ENCODE measurements at regions not wholly inside any gene's neighbourhood (a gene's known extent, or its start where the extent isn't known, plus 50 kb on each side); places are given as distances from the start of the nearest gene placed in this dataset.

- TF ChIP-seq CTCF (IDR thresholded peaks at IDR 0.05; ENCODE audit: borderline replicate concordance, extremely low read depth, insufficient read depth) = no peak
- no peaks in the 10 kb centered on the region for H3K9me3 ChIP-seq (ENCODE audit: control insufficient read depth in 2 of 3, insufficient read depth in 1 of 3, low read length in 3 of 3)
- FAIRE-seq = no peak
- H3K9ac ChIP-seq (ENCODE audit: low read length in 3 of 3) = no peak overlapping the region
- no peaks in the 10 kb centered on the region for H3K36me3 ChIP-seq (ENCODE audit: control insufficient read depth in 2 of 3, insufficient read depth in 3 of 3, low read length in 3 of 3)
- no peak overlapping the region for H3K4me3 ChIP-seq (ENCODE audit: low read length in 3 of 3)
- H3K27me3 ChIP-seq (ENCODE audit: control insufficient read depth, insufficient read depth, low read length) = no peaks in the 10 kb centered on the region
- intact Hi-C loops (cut with DNase I) = no loop called here
- H3K27ac ChIP-seq (ENCODE audit: low read depth in 2 of 2, low read length in 2 of 2) = no peak overlapping the region
- no peak for DNase-seq
- H3K4me1 ChIP-seq (ENCODE audit: control insufficient read depth in 2 of 3, insufficient read depth in 2 of 3, low read depth in 1 of 3, low read length in 3 of 3) = no peaks in the 10 kb centered on the region
Measured at GRCh38 chr2:172244419-172245130, 141.9 kb upstream of the DLX2 start.

- no peaks in the 10 kb centered on the region for H3K9me3 ChIP-seq (ENCODE audit: control insufficient read depth in 2 of 3, insufficient read depth in 1 of 3, low read length in 3 of 3)
- no peaks in the 10 kb centered on the region for H3K36me3 ChIP-seq (ENCODE audit: control insufficient read depth in 2 of 3, insufficient read depth in 3 of 3, low read length in 3 of 3)
- no peak overlapping the region for H3K27ac ChIP-seq (ENCODE audit: low read depth in 2 of 2, low read length in 2 of 2)
- H3K4me3 ChIP-seq (ENCODE audit: low read length in 3 of 3) = no peak overlapping the region
- no peak for TF ChIP-seq CTCF (IDR thresholded peaks at IDR 0.05; ENCODE audit: borderline replicate concordance, extremely low read depth, insufficient read depth)
- no peak overlapping the region for H3K9ac ChIP-seq (ENCODE audit: low read length in 3 of 3)
- peaks cover 0 to 2% (median 0%) of the 10 kb centered on the region in 3 donors for H3K4me1 ChIP-seq (ENCODE audit: control insufficient read depth in 2 of 3, insufficient read depth in 2 of 3, low read depth in 1 of 3, low read length in 3 of 3)
- FAIRE-seq (no peak), DNase-seq (no peak)
- H3K27me3 ChIP-seq (ENCODE audit: control insufficient read depth, insufficient read depth, low read length) = no peaks in the 10 kb centered on the region
- intact Hi-C loops (cut with DNase I) = no loop called here
Measured at GRCh38 chr2:172246649-172247048, 143.9 kb upstream of the DLX2 start.

GRCh38 chr2:172247203-172247602, 144.5 kb upstream of the DLX2 start:
- intact Hi-C loops (cut with DNase I) = no loop called here
- DNase-seq = no peak
- H3K4me3 ChIP-seq (ENCODE audit: low read length in 3 of 3) = no peak overlapping the region
- H3K4me1 ChIP-seq (ENCODE audit: control insufficient read depth in 2 of 3, insufficient read depth in 2 of 3, low read depth in 1 of 3, low read length in 3 of 3) = peaks cover 0 to 4% (median 0%) of the 10 kb centered on the region in 3 donors
- TF ChIP-seq CTCF (IDR thresholded peaks at IDR 0.05; ENCODE audit: borderline replicate concordance, extremely low read depth, insufficient read depth) = no peak
- no peak overlapping the region for H3K27ac ChIP-seq (ENCODE audit: low read depth in 2 of 2, low read length in 2 of 2)
- FAIRE-seq = no peak
- no peaks in the 10 kb centered on the region for H3K9me3 ChIP-seq (ENCODE audit: control insufficient read depth in 2 of 3, insufficient read depth in 1 of 3, low read length in 3 of 3)
- no peak overlapping the region for H3K9ac ChIP-seq (ENCODE audit: low read length in 3 of 3)
- H3K36me3 ChIP-seq (ENCODE audit: control insufficient read depth in 2 of 3, insufficient read depth in 3 of 3, low read length in 3 of 3) = no peaks in the 10 kb centered on the region
- H3K27me3 ChIP-seq (ENCODE audit: control insufficient read depth, insufficient read depth, low read length) = no peaks in the 10 kb centered on the region

- DNase-seq (no peak), FAIRE-seq (no peak)
- Histone ChIP-seq H3K9me3 (ENCODE audit: control insufficient read depth in 2 of 3, insufficient read depth in 1 of 3, low read length in 3 of 3) (no peaks in the 10 kb centered on the region), H3K36me3 (ENCODE audit: control insufficient read depth in 2 of 3, insufficient read depth in 3 of 3, low read length in 3 of 3) (no peaks in the 10 kb centered on the region), H3K4me1 (ENCODE audit: control insufficient read depth in 2 of 3, insufficient read depth in 2 of 3, low read depth in 1 of 3, low read length in 3 of 3) (peaks cover 0 to 4% (median 0%) of the 10 kb centered on the region in 3 donors), H3K4me3 (ENCODE audit: low read length in 3 of 3) (no peak overlapping the region), H3K9ac (ENCODE audit: low read length in 3 of 3) (no peak overlapping the region), H3K27ac (ENCODE audit: low read depth in 2 of 2, low read length in 2 of 2) (no peak overlapping the region), H3K27me3 (ENCODE audit: control insufficient read depth, insufficient read depth, low read length) (no peaks in the 10 kb centered on the region)
- intact Hi-C loops (cut with DNase I) = no loop called here
- no peak for TF ChIP-seq CTCF (IDR thresholded peaks at IDR 0.05; ENCODE audit: borderline replicate concordance, extremely low read depth, insufficient read depth)
Measured at GRCh38 chr2:172248381-172248780, 145.7 kb upstream of the DLX2 start.
